DMS114 treated with DMSO at 0.1 percent for 48 hours (cell line): ENCODE measurements at regions not wholly inside any gene's neighbourhood (a gene's known extent, or its start where the extent isn't known, plus 50 kb on each side); places are given as distances from the start of the nearest gene placed in this dataset.
"Not testable (repeated sequence)": the region's sequence is repeated elsewhere in the genome, so short reads cannot be mapped to it uniquely, and the experiment has no call there.

Experiments
- DNase-seq: peaks from one replicate; lab custom pipeline; 2025; ENCODE audit not compliant: unreplicated experiment; lab: John Stamatoyannopoulos, UW

- not testable (repeated sequence) for DNase-seq
These were observed 319.3 kb upstream of the THBS1 start for GRCh38 chr15:39261397-39262183.

- DNase-seq = not testable (repeated sequence)
These were observed 317.7 kb upstream of the THBS1 start for GRCh38 chr15:39262995-39263772.

- DNase-seq = no peak
These were observed 315.6 kb upstream of the THBS1 start for GRCh38 chr15:39265261-39265660.

GRCh38 chr15:39266890-39267289 is 314.0 kb upstream of the THBS1 start:
- DNase-seq = no peak

- no peak for DNase-seq
These were observed 313.2 kb upstream of the THBS1 start for GRCh38 chr15:39267685-39268084.

- no peak for DNase-seq
These were observed 311.5 kb upstream of the THBS1 start for GRCh38 chr15:39269352-39269751.

- DNase-seq = no peak
These were observed 311.1 kb upstream of the THBS1 start for GRCh38 chr15:39269821-39270220.

GRCh38 chr15:39270221-39270855 is 310.5 kb upstream of the THBS1 start:
- no peak for DNase-seq

- no peak for DNase-seq
These were observed 309.9 kb upstream of the THBS1 start for GRCh38 chr15:39270934-39271333.

GRCh38 chr15:39272901-39273300 is 308.0 kb upstream of the THBS1 start:
- DNase-seq = no peak

- no peak for DNase-seq
These were observed 307.0 kb upstream of the THBS1 start for GRCh38 chr15:39273717-39274411.

- no peak for DNase-seq
These were observed 305.8 kb upstream of the THBS1 start for GRCh38 chr15:39275066-39275465.

- DNase-seq = no peak
These were observed 301.6 kb upstream of the THBS1 start for GRCh38 chr15:39279311-39279710.

GRCh38 chr15:39281094-39281493 is 299.8 kb upstream of the THBS1 start:
- no peak for DNase-seq

GRCh38 chr15:39282663-39283208 is 298.1 kb upstream of the THBS1 start:
- no peak for DNase-seq

GRCh38 chr15:39283531-39283930 is 297.3 kb upstream of the THBS1 start:
- DNase-seq = no peak

GRCh38 chr15:39285071-39285470 is 295.8 kb upstream of the THBS1 start:
- no peak for DNase-seq

GRCh38 chr15:39285663-39286062 is 295.2 kb upstream of the THBS1 start:
- no peak for DNase-seq

GRCh38 chr15:39286706-39287105 is 294.2 kb upstream of the THBS1 start:
- no peak for DNase-seq

- DNase-seq = no peak
These were observed 293.3 kb upstream of the THBS1 start for GRCh38 chr15:39287322-39288195.
